DND-41 (cell line): ENCODE measurements at regions not wholly inside any gene's neighbourhood (a gene's known extent, or its start where the extent isn't known, plus 50 kb on each side); places are given as distances from the start of the nearest gene placed in this dataset.
"Not testable (repeated sequence)": the region's sequence is repeated elsewhere in the genome, so short reads cannot be mapped to it uniquely, and the experiment has no call there.

Experiments used
- ATAC-seq: fragments of 200-7000 bp; cut with Tn5 transposase; 3 replicates; pipeline ENCODE4 v1.9.1; 2021; ENCODE audit warnings: low read depth; ENCODE audit not compliant: insufficient read depth
- DNase-seq: peaks from one replicate; pipeline ENCODE4 v3.0.0-alpha.2; 2020
- H2AFZ ChIP-seq: 2 replicates; pipeline ENCODE4 v1.6.0; 2012; ENCODE audit warnings: low read depth, low read length
- H3K27ac ChIP-seq: 2 replicates; pipeline ENCODE4 v1.5.1; 2012; ENCODE audit warnings: low read length, inconsistent platforms
- H3K27me3 ChIP-seq: fragments of 200-600 bp; sonication (generic); 2 replicates; pipeline ENCODE4 v1.6.0; 2012; ENCODE audit warnings: low read length, mild to moderate bottlenecking, inconsistent platforms; ENCODE audit not compliant: insufficient read depth, poor library complexity
- H3K36me3 ChIP-seq: 2 replicates; pipeline ENCODE4 v1.5.1; 2012; ENCODE audit warnings: low read length, inconsistent platforms; ENCODE audit not compliant: insufficient read depth
- H3K4me1 ChIP-seq: 2 replicates; pipeline ENCODE4 v1.5.1; 2012; ENCODE audit warnings: mild to moderate bottlenecking, low read length; ENCODE audit not compliant: insufficient read depth
- H3K4me2 ChIP-seq: 2 replicates; pipeline ENCODE4 v1.6.0; 2012; ENCODE audit warnings: mild to moderate bottlenecking, moderate library complexity, low read length, inconsistent platforms; ENCODE audit not compliant: insufficient read depth
- H3K4me3 ChIP-seq, 2 experiments: fragments of 200-600 bp in 1 of 2; shearing (Covaris generic) in 1 of 2; 2 replicates each; pipeline ENCODE4 v1.5.1; 2012 to 2016; ENCODE audit warnings: inconsistent platforms in 2 of 2, low read length in 2 of 2, mild to moderate bottlenecking in 2 of 2, low read depth in 1 of 2, moderate library complexity in 1 of 2
- H3K79me2 ChIP-seq: 2 replicates; pipeline ENCODE4 v1.6.0; 2012; ENCODE audit warnings: low read length, inconsistent platforms; ENCODE audit not compliant: insufficient read depth
- H3K9ac ChIP-seq: 2 replicates; pipeline ENCODE4 v1.6.0; 2012; ENCODE audit warnings: low read depth, mild to moderate bottlenecking, inconsistent platforms, low read length, moderate library complexity
- H3K9me3 ChIP-seq: 2 replicates; pipeline ENCODE4 v1.5.1; 2012; ENCODE audit warnings: low read length, moderate library complexity, mild to moderate bottlenecking, inconsistent platforms; ENCODE audit not compliant: insufficient read depth, severe bottlenecking
- H4K20me1 ChIP-seq: 2 replicates; pipeline ENCODE4 v1.6.0; 2012; ENCODE audit warnings: low read length; ENCODE audit not compliant: insufficient read depth
- EZH2 ChIP-seq: IDR thresholded peaks from 3 replicates; pipeline ENCODE4 v1.6.1; 2012; ENCODE audit warnings: borderline replicate concordance, low read depth, mild to moderate bottlenecking, moderate library complexity, low read length, inconsistent platforms; ENCODE audit not compliant: severe bottlenecking
- TF ChIP-seq, protein P1 (sequence below): IDR thresholded peaks from 2 replicates; pipeline ENCODE4 v1.5.1; 2012; ENCODE audit warnings: borderline replicate concordance, low read length, moderate library complexity, mild to moderate bottlenecking; ENCODE audit not compliant: poor library complexity, severe bottlenecking; ENCODE audit errors: extremely low read depth

DNA sequence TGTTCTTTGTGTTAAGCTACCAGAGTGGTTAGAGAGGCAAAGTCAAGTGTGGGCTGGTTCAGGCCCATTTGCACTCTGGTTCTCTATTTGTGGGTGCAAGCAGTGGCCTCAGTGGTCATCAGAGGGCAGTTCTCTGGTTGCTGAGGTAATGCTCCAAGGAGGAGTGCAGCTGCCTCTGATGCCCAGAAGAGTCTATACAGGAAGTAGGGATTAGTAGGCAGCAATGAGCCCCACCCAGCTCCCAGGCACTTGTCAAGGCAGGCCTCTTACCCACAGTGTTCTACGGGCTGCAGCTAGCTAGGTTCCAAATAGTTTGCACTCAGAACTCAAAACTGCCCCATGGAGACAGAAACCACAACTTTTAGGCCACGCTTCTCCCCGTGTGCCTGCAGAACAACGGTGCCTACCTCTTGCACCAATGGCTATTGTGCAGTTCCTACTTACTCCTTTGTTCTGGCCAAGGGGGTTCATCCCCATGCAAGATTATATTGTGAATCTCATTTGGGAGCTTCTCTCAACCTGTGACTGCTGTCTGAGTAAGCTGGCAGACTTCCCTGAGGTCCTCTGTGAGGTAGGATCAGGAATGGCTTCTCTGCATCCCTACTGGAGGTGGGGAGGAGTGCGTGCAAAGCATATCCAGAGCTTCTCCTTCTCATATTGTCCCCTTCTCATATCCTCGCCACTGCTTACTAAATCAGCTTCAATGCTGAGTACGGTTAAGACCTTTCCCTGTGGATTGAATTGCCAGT lies 410.3 kb upstream of the LMO3 start:
- Histone ChIP-seq H3K9me3 (no peaks in the 10 kb centered on the region), H3K4me1 (no peaks in the 10 kb centered on the region), H3K4me3 (no peak overlapping the region), H3K36me3 (no peaks in the 10 kb centered on the region), H4K20me1 (no peaks in the 10 kb centered on the region), H3K4me2 (no peak overlapping the region), H2AFZ (no peak overlapping the region), H3K27ac (no peak overlapping the region), H3K9ac (no peak overlapping the region), H3K27me3 (no peaks in the 10 kb centered on the region), H3K79me2 (no peaks in the 10 kb centered on the region)
- DNase-seq (no peak), ATAC-seq (no peak)
- TF ChIP-seq, protein P1, sequence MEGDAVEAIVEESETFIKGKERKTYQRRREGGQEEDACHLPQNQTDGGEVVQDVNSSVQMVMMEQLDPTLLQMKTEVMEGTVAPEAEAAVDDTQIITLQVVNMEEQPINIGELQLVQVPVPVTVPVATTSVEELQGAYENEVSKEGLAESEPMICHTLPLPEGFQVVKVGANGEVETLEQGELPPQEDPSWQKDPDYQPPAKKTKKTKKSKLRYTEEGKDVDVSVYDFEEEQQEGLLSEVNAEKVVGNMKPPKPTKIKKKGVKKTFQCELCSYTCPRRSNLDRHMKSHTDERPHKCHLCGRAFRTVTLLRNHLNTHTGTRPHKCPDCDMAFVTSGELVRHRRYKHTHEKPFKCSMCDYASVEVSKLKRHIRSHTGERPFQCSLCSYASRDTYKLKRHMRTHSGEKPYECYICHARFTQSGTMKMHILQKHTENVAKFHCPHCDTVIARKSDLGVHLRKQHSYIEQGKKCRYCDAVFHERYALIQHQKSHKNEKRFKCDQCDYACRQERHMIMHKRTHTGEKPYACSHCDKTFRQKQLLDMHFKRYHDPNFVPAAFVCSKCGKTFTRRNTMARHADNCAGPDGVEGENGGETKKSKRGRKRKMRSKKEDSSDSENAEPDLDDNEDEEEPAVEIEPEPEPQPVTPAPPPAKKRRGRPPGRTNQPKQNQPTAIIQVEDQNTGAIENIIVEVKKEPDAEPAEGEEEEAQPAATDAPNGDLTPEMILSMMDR = no peak
- no peak for TF ChIP-seq EZH2

GRCh38 chr12:17015501-17015900 lies 409.5 kb upstream of the LMO3 start:
- Histone ChIP-seq H3K36me3 (no peaks in the 10 kb centered on the region), H3K4me2 (no peak overlapping the region), H3K9ac (no peak overlapping the region), H3K4me1 (no peaks in the 10 kb centered on the region), H3K9me3 (no peaks in the 10 kb centered on the region), H3K4me3 (no peak overlapping the region), H3K27ac (no peak overlapping the region), H4K20me1 (no peaks in the 10 kb centered on the region), H2AFZ (no peak overlapping the region), H3K79me2 (no peaks in the 10 kb centered on the region), H3K27me3 (no peaks in the 10 kb centered on the region)
- no peak for TF ChIP-seq EZH2
- TF ChIP-seq, protein P1 = no peak
- no peak for ATAC-seq
- no peak for DNase-seq

DNA sequence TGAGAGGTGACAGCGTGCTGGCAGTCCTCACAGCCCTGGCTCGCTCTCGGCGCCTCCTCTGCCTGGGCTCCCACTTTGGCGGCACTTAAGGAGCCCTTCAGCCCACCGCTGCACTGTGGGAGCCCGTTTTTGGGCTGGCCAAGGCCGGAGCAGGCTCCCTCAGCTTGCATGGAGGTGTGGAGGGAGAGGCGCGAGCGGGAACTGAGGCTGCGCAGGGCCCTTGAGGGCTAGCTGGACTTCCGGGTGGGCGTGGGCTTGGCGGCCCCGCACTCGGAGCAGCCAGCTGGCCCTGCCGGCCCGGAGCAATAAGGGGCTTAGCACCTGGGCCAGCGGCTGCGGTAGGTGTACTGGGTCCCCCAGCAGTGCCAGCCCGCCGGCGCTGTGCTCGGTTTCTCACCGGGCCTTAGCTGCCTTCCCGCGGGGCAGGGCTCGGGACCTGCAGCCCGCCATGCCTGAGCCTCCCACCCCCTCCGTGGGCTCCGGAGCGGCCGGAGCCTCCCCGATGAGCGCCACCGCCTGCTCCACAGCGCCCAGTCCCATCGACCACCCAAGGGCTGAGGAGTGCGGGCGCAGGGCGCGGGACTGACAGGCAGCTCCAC lies 401.6 kb upstream of the LMO3 start:
- not testable (repeated sequence) for H4K20me1 ChIP-seq, H3K36me3 ChIP-seq, DNase-seq, H2AFZ ChIP-seq, H3K27me3 ChIP-seq, H3K79me2 ChIP-seq, H3K9me3 ChIP-seq, H3K9ac ChIP-seq, ATAC-seq, H3K4me3 ChIP-seq, H3K4me2 ChIP-seq, H3K4me1 ChIP-seq, H3K27ac ChIP-seq

DNA sequence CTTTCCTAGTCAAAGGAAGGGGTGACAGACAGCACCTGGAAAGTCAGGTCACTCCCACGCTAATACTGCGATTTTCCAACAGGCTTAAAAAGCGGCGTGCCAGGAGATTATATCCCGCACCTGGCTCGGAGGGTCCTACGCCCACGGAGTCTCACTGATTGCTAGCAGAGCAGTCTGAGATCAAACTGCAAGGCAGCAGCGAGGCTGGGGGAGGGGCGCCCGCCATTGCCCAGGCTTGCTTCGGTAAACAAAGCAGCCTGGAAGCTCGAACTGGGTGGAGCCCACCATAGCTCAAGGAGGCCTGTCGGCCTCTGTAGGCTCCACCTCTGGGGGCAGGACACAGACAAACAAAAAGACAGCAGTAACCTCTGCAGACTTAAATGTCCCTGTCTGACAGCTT lies 392.6 kb upstream of the LMO3 start:
- not testable (repeated sequence) for ATAC-seq, H3K9me3 ChIP-seq, H3K79me2 ChIP-seq

More for the DNA sequence above, 392.6 kb upstream of the LMO3 start:
- not testable (repeated sequence) for H3K4me1 ChIP-seq, DNase-seq, H2AFZ ChIP-seq, H3K27ac ChIP-seq, H3K27me3 ChIP-seq, H4K20me1 ChIP-seq, H3K9ac ChIP-seq, H3K4me3 ChIP-seq, H3K4me2 ChIP-seq, H3K36me3 ChIP-seq
